Suprapubic skin (tissue), 3 donors: ENCODE measurements at regions not wholly inside any gene's neighbourhood (a gene's known extent, or its start where the extent isn't known, plus 50 kb on each side); places are given as distances from the start of the nearest gene placed in this dataset.

Experiments used
- POLR2AphosphoS5 ChIP-seq, 3 donors: sonication (generic); formaldehyde crosslinking; IDR thresholded peaks; one replicate each; pipeline ENCODE4 v1.6.1; 2017; ENCODE audit warnings: antibody characterized with exemption in 3 of 3
- TF ChIP-seq, protein P1 (sequence below), 2 donors: fragments of 200-600 bp in 1 of 2; fragments of 450-650 bp in 1 of 2; sonication (generic) in 1 of 2; IDR thresholded peaks; one replicate each; pipeline ENCODE4 v1.5.1; 2016 to 2019; ENCODE audit warnings: antibody characterized with exemption in 2 of 2, mild to moderate bottlenecking in 1 of 2, moderate library complexity in 1 of 2

DNA sequence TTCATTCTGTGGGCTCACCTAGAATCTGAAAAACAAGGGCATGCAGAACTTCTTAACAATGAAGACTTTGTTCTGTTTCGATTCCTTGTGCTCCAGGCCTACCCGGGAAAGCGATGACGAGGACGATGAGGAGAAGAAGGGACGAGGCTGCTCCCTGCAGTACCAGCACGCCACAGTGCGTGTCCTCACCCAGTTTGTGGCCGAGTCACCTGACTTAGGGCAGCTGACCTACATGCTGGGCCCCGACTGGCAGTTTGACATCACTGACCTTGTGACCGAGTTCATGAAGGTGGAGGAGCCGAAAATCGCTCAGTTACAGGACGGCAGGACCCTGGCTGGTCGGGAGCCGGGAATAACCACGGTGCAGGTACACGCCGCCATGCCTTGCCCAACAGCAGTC is 585.4 kb downstream of the AACS start:
- TF ChIP-seq, protein P1, sequence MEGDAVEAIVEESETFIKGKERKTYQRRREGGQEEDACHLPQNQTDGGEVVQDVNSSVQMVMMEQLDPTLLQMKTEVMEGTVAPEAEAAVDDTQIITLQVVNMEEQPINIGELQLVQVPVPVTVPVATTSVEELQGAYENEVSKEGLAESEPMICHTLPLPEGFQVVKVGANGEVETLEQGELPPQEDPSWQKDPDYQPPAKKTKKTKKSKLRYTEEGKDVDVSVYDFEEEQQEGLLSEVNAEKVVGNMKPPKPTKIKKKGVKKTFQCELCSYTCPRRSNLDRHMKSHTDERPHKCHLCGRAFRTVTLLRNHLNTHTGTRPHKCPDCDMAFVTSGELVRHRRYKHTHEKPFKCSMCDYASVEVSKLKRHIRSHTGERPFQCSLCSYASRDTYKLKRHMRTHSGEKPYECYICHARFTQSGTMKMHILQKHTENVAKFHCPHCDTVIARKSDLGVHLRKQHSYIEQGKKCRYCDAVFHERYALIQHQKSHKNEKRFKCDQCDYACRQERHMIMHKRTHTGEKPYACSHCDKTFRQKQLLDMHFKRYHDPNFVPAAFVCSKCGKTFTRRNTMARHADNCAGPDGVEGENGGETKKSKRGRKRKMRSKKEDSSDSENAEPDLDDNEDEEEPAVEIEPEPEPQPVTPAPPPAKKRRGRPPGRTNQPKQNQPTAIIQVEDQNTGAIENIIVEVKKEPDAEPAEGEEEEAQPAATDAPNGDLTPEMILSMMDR (IDR thresholded peaks at IDR 0.05): no peak
- TF ChIP-seq POLR2AphosphoS5 (IDR thresholded peaks at IDR 0.05): no peak
